Activated CD8-positive, alpha-beta memory T cell treated with anti-CD3 and anti-CD28 coated beads, Interleukin-2, amount 10 ng/mL, durations not matched to agents 7 days and 5 days (primary cell): ENCODE measurements at regions not wholly inside any gene's neighbourhood (a gene's known extent, or its start where the extent isn't known, plus 50 kb on each side); places are given as distances from the start of the nearest gene placed in this dataset.

Experiments
- ATAC-seq: fragments of 150-1000 bp; cut with Tn5 transposase; one replicate; pipeline ENCODE4 v1.10.0; 2021; ENCODE audit warnings: moderate library complexity
- CTCF ChIA-PET: fragments of 350-600 bp; sonication (Branson Sonifier 250); formaldehyde crosslinking; loops from one replicate; lab custom pipeline; 2021; ENCODE audit warnings: antibody characterized with exemption; lab: Charles Lee
- DNase-seq: peaks from one replicate; pipeline ENCODE4 v3.0.0-alpha.2; 2020
- H3K27ac Mint-ChIP-seq: one replicate; pipeline ENCODE4 v1.8.0; 2021; ENCODE audit warnings: mild to moderate bottlenecking, mixed read lengths
- H3K27me3 Mint-ChIP-seq: one replicate; pipeline ENCODE4 v1.8.0; 2021; ENCODE audit warnings: mixed read lengths
- H3K36me3 Mint-ChIP-seq: one replicate; pipeline ENCODE4 v1.8.0; 2021; ENCODE audit warnings: mild to moderate bottlenecking, mixed read lengths
- H3K4me1 Mint-ChIP-seq: one replicate; pipeline ENCODE4 v1.8.0; 2021; ENCODE audit warnings: mixed read lengths
- H3K4me3 Mint-ChIP-seq: one replicate; pipeline ENCODE4 v1.8.0; 2021; ENCODE audit warnings: mild to moderate bottlenecking, moderate library complexity, mixed read lengths
- H3K9me3 Mint-ChIP-seq: one replicate; pipeline ENCODE4 v1.8.0; 2022; ENCODE audit warnings: low read depth, mixed read lengths

GRCh38 chr2:149816756-149817551 is 229.4 kb upstream of the MMADHC start:
- DNase-seq = no peak
- no peaks in the 10 kb centered on the region for H3K27me3 Mint-ChIP-seq
- CTCF ChIA-PET = no interaction called here
- no peaks in the 10 kb centered on the region for H3K36me3 Mint-ChIP-seq
- H3K27ac Mint-ChIP-seq = no peak overlapping the region
- no peak for ATAC-seq
- no peaks in the 10 kb centered on the region for H3K4me1 Mint-ChIP-seq
- H3K9me3 Mint-ChIP-seq = no peaks in the 10 kb centered on the region
- no peak overlapping the region for H3K4me3 Mint-ChIP-seq

- no peaks in the 10 kb centered on the region for H3K36me3 Mint-ChIP-seq
Measured at GRCh38 chr2:149815941-149816340, 228.4 kb upstream of the MMADHC start.

GRCh38 chr2:149814901-149815300 is 227.3 kb upstream of the MMADHC start:
- H3K4me3 Mint-ChIP-seq = no peak overlapping the region
- ATAC-seq = no peak
- H3K36me3 Mint-ChIP-seq = no peaks in the 10 kb centered on the region
- H3K9me3 Mint-ChIP-seq = no peaks in the 10 kb centered on the region
- H3K27ac Mint-ChIP-seq = no peak overlapping the region
- no peaks in the 10 kb centered on the region for H3K4me1 Mint-ChIP-seq
- CTCF ChIA-PET = no interaction called here
- DNase-seq = no peak
- no peaks in the 10 kb centered on the region for H3K27me3 Mint-ChIP-seq

More at GRCh38 chr2:149815941-149816340, 228.4 kb upstream of the MMADHC start:
- no peaks in the 10 kb centered on the region for H3K4me1 Mint-ChIP-seq
- H3K4me3 Mint-ChIP-seq = no peak overlapping the region
- CTCF ChIA-PET = no interaction called here
- no peaks in the 10 kb centered on the region for H3K9me3 Mint-ChIP-seq
- no peaks in the 10 kb centered on the region for H3K27me3 Mint-ChIP-seq
- no peak overlapping the region for H3K27ac Mint-ChIP-seq
- DNase-seq (no peak), ATAC-seq (no peak)

- Mint-ChIP-seq H3K27me3 (no peaks in the 10 kb centered on the region), H3K27ac (no peak overlapping the region), H3K4me1 (no peaks in the 10 kb centered on the region), H3K4me3 (no peak overlapping the region), H3K36me3 (no peaks in the 10 kb centered on the region), H3K9me3 (no peaks in the 10 kb centered on the region)
- ATAC-seq (no peak), DNase-seq (no peak)
- CTCF ChIA-PET = no interaction called here
Measured at GRCh38 chr2:149814049-149814448, 226.5 kb upstream of the MMADHC start.

- H3K27me3 Mint-ChIP-seq = no peaks in the 10 kb centered on the region
- H3K4me3 Mint-ChIP-seq = no peak overlapping the region
- H3K9me3 Mint-ChIP-seq = no peaks in the 10 kb centered on the region
- no peak overlapping the region for H3K27ac Mint-ChIP-seq
- no peaks in the 10 kb centered on the region for H3K4me1 Mint-ChIP-seq
- no peaks in the 10 kb centered on the region for H3K36me3 Mint-ChIP-seq
- DNase-seq = no peak
- no peak for ATAC-seq
- CTCF ChIA-PET = no interaction called here
Measured at GRCh38 chr2:149808556-149808955, 221.0 kb upstream of the MMADHC start.

GRCh38 chr2:149806651-149807050 is 219.1 kb upstream of the MMADHC start:
- H3K36me3 Mint-ChIP-seq = no peaks in the 10 kb centered on the region
- DNase-seq = no peak
- ATAC-seq = no peak

GRCh38 chr2:149800624-149801542 is 213.3 kb upstream of the MMADHC start:
- ATAC-seq (no peak), DNase-seq (no peak)
- Mint-ChIP-seq H3K4me3 (no peak overlapping the region), H3K4me1 (no peaks in the 10 kb centered on the region), H3K9me3 (no peaks in the 10 kb centered on the region), H3K36me3 (no peaks in the 10 kb centered on the region), H3K27me3 (no peaks in the 10 kb centered on the region), H3K27ac (no peak overlapping the region)
- CTCF ChIA-PET = no interaction called here

More at GRCh38 chr2:149806651-149807050, 219.1 kb upstream of the MMADHC start:
- Mint-ChIP-seq H3K4me3 (no peak overlapping the region), H3K4me1 (no peaks in the 10 kb centered on the region), H3K9me3 (no peaks in the 10 kb centered on the region), H3K27me3 (no peaks in the 10 kb centered on the region), H3K27ac (no peak overlapping the region)
- CTCF ChIA-PET = no interaction called here

- ATAC-seq = no peak
- peaks cover 2% of the 10 kb centered on the region for H3K9me3 Mint-ChIP-seq
- H3K27me3 Mint-ChIP-seq = no peaks in the 10 kb centered on the region
- no peaks in the 10 kb centered on the region for H3K36me3 Mint-ChIP-seq
- H3K27ac Mint-ChIP-seq = no peak overlapping the region
- H3K4me3 Mint-ChIP-seq = no peak overlapping the region
- no peak for DNase-seq
- CTCF ChIA-PET = no interaction called here
- no peaks in the 10 kb centered on the region for H3K4me1 Mint-ChIP-seq
Measured at GRCh38 chr2:149799013-149799705, 211.6 kb upstream of the MMADHC start.

- no peaks in the 10 kb centered on the region for H3K4me1 Mint-ChIP-seq
Measured at GRCh38 chr2:149797030-149797429, 209.5 kb upstream of the MMADHC start.

GRCh38 chr2:149789549-149789948 is 202.0 kb upstream of the MMADHC start:
- Mint-ChIP-seq H3K27me3 (no peaks in the 10 kb centered on the region), H3K9me3 (peaks cover 4% of the 10 kb centered on the region), H3K27ac (no peak overlapping the region), H3K4me3 (no peak overlapping the region), H3K4me1 (no peaks in the 10 kb centered on the region), H3K36me3 (no peaks in the 10 kb centered on the region)
- CTCF ChIA-PET = no interaction called here
- no peak for DNase-seq
- no peak for ATAC-seq

More at GRCh38 chr2:149797030-149797429, 209.5 kb upstream of the MMADHC start:
- DNase-seq (no peak), ATAC-seq (no peak)
- H3K27me3 Mint-ChIP-seq = no peaks in the 10 kb centered on the region
- H3K36me3 Mint-ChIP-seq = no peaks in the 10 kb centered on the region
- H3K4me3 Mint-ChIP-seq = no peak overlapping the region
- CTCF ChIA-PET = no interaction called here
- H3K9me3 Mint-ChIP-seq = peaks cover 5% of the 10 kb centered on the region
- no peak overlapping the region for H3K27ac Mint-ChIP-seq

GRCh38 chr2:149787206-149787605 is 199.6 kb upstream of the MMADHC start:
- Mint-ChIP-seq H3K27me3 (no peaks in the 10 kb centered on the region), H3K27ac (no peak overlapping the region), H3K9me3 (peaks cover 2% of the 10 kb centered on the region), H3K36me3 (no peaks in the 10 kb centered on the region), H3K4me3 (no peak overlapping the region), H3K4me1 (no peaks in the 10 kb centered on the region)
- no peak for DNase-seq
- no peak for ATAC-seq
- CTCF ChIA-PET = no interaction called here

GRCh38 chr2:149783284-149783683 is 195.7 kb upstream of the MMADHC start:
- peaks cover 4% of the 10 kb centered on the region for H3K9me3 Mint-ChIP-seq

GRCh38 chr2:149782572-149782971 is 195.0 kb upstream of the MMADHC start:
- no peak for ATAC-seq
- Mint-ChIP-seq H3K27me3 (no peaks in the 10 kb centered on the region), H3K36me3 (no peaks in the 10 kb centered on the region), H3K4me1 (no peaks in the 10 kb centered on the region), H3K9me3 (peaks cover 2% of the 10 kb centered on the region), H3K27ac (no peak overlapping the region), H3K4me3 (no peak overlapping the region)
- CTCF ChIA-PET = no interaction called here
- no peak for DNase-seq

More at GRCh38 chr2:149783284-149783683, 195.7 kb upstream of the MMADHC start:
- Mint-ChIP-seq H3K27ac (no peak overlapping the region), H3K27me3 (no peaks in the 10 kb centered on the region), H3K4me1 (no peaks in the 10 kb centered on the region), H3K4me3 (no peak overlapping the region), H3K36me3 (no peaks in the 10 kb centered on the region)
- no peak for DNase-seq
- ATAC-seq = no peak
- CTCF ChIA-PET = no interaction called here
